Pulmonary artery endothelial cell (primary cell): ENCODE measurements at regions not wholly inside any gene's neighbourhood (a gene's known extent, or its start where the extent isn't known, plus 50 kb on each side); places are given as distances from the start of the nearest gene placed in this dataset.
"Not testable (repeated sequence)": the region's sequence is repeated elsewhere in the genome, so short reads cannot be mapped to it uniquely, and the experiment has no call there.

Experiments
- DNase-seq: peaks from one replicate; pipeline ENCODE4 v3.0.0-alpha.2; 2011; ENCODE audit warnings: low read depth, low spot score

DNA sequence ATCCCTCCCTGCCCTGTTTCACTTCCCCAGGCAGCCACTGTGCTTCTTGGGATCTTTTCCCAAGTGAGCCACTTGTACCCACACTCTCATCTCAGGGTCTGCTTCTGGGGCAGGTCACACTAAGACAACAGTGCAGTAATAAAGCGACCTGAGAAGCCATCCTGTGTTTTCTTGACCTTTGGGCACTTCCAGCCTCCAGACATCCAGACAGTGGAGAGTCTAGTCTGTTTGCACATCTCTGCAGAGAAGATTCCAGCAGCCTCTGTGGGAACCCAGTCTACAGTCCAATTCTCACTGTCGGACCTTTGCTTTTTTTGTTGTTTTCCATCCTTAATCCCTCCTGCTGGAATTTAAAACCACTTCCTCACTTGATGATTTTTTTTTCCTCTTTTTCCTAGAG lies 50.3 kb upstream of the ATP6AP2 start:
- DNase-seq: no peak

DNA sequence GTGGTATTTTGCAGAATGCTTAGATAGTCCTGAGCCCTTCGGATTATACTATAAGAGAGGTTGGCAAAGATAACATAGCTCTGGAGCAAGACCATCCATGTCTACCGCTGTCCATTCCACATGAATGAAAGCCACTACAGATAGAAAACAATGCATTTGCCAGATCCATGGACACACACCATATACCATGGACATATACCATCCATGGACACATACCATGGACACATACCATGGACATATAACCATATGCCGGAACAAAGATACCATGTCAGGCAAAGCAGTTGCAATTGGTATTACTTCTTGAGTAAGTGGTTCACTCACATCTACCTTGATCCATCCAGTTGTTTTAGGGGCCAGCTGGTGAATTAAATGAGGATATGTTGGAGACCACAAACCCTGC lies 53.2 kb upstream of the ATP6AP2 start:
- DNase-seq: no peak

DNA sequence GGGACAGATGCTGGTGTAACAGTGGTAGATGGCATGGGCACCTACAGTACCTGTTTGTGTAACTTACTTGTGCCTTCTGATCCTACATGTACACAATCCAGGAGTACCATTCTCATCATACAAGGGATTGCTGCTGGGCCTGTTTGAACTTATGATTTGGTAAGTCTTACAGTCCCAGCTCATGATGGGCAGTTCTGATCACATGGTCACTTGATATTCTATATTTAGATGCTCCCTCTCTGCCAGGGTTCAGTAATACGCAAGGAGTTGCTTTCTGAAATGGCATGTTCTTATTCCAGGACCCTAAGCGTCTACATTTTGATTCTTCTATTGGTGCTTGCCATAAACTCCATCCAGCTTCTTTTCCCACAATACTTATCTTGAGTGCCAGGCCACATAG lies 54.4 kb upstream of the ATP6AP2 start:
- no peak for DNase-seq

DNA sequence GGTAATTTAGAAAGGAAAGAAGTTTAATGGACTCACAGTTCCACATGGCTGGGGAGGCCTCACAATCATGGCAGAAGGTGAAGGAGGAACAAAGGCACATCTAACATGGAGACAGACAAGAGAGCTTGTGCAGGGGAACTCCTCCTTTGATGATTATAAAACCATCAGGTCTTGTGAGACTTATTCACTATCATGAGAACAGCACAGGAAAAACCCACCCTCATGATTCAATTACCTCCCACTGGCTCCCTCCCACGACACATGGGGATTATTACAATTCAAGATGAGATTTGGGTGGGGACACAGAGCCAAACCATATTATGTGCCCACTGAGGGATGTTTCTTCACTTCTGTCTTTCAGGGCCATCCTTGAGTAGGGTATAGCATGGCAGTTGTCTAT lies 54.9 kb upstream of the ATP6AP2 start:
- DNase-seq: not testable (repeated sequence)

DNA sequence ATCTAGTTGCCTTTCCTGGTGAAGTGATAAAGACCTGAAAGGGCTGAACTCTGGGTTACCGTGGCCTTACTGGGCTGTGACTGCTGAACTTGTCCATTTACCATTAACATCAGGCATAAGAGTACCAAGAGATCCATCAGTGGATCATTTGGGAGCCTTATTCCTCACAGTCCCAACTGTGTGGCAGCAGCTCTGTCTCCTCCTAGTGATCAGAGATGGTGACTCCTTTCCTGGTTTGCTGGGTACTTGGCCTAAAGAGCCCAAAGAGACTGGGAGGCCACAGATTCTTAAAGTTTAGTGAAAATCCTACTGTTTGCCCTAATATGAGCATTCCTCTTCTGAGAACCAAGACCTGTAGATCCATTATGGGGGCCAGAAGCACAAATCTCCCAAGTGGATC lies 56.3 kb upstream of the ATP6AP2 start:
- DNase-seq: no peak

DNA sequence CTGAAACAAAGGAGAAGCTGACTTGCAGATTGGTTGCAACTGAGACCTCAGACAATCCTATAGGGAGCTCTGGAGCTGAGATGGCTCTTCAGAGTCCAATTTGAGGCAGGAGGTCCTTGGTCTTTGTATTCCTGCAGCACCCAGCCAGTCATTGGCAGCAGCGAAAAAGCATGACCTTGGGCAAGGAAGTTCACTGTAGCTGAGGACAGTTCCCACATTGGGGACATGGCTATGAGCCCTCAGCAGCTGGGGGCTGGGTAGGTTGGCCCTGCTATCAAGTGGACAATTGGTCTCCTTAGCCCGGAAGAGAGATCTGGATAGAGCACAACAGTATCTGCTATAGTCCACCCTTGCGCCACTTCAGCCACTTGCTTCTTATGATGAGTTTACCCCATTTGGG lies 56.9 kb upstream of the ATP6AP2 start:
- DNase-seq: no peak

DNA sequence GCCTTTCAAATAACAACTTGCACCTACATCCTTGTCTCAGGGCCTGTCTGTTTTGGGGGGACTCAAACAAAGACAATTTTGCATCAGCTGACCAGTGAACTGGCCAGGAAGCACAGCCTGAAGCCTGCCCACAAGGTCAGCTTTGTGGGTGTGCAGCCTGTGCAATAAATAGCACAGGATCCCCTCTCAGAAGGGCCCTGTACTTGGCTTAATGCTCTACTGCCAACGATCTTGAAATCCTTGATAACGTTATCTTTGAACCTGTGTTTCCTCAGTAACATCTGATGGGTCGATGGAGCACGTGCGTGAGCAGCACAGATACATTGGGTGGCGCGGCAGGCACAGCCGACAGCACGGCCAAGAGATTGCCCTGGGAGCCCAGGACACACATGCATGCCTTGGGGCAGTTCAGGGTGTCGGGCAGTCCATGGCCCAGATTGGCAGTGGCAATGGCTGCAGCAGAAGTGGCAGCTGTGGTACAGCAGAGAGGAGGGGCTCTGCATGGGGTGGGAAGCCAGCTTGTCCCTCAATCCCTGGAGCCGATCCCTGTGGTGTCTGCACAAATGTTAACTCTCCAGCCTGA lies 58.8 kb upstream of the ATP6AP2 start:
- DNase-seq: no peak

DNA sequence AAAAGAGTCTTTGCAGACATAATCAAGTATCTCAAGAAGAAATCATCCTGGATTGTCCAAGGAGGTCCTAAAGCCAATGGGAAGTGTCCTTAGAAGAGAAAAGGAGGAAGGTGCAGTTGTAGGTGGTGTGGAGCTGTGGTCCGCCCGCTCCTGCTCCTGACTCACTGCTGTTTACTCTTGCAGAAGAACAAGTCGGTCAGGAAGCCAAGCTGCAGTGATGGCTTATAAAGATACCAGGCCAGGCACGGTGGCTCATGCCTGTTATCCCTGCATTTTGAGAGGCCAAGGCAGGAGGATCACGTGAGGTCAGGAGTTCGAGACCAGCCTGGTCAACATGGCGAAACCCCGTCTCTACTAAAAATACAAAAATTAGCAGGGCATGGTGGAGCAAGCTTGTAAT lies 66.4 kb upstream of the ATP6AP2 start:
- no peak for DNase-seq

DNA sequence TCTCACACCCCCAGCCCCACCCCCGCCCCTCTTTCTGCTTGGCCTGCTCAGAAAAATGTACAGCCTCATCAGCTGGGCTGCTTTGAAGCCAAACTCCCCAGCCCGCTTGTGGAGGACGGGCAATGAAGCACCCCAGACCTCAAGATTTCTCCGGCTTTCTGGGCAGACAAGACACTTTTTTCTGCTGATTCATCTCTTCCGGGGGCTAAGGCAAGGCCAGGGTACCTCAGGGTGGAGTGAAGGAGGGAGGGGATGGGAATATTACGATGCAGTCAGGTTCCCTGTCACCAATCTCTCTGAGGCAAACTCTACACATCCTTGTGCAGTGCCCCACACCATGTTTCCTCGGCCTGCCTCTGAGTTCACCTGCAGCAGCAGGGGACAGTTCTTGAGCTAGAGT lies 66.9 kb upstream of the ATP6AP2 start:
- DNase-seq: no peak

DNA sequence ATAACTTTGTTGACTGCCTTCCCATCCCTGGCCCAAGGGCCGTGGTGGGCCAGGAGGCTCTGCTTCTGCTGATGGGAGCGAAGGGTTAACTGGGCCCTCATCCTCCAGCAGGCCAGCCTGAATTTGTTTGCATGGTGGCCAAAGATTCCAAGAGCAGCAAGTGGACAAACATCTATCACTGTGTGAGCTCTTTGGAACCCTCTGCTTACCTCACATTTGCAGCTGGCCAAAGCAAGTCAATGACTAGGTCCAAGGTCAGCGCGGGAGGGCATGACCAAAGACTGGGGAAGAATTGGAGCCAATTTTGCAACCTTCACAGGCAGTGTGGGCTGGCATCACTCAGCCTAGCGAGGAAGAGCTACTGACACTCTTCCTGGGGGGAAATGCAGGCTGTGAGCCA lies 67.8 kb upstream of the ATP6AP2 start:
- DNase-seq: no peak

DNA sequence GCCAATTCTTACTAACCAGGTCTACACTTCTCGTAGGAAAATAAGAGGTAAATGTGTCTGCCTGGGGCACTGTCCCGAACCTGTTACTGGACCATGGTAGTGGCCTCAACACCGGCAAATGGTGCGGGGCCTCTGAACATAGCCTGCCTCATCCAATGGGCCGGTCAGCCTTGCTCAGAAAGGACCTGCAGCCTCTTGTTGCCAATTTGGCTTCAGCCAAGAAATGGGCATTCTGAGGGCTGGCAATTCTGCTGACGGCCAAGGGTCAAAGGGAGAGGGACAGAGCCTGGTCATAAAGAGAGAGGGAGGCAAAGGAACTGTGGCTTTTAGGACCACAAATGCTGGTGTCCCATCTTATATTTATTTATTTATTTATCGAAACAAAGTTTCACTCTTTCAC lies 69.5 kb upstream of the ATP6AP2 start:
- no peak for DNase-seq

DNA sequence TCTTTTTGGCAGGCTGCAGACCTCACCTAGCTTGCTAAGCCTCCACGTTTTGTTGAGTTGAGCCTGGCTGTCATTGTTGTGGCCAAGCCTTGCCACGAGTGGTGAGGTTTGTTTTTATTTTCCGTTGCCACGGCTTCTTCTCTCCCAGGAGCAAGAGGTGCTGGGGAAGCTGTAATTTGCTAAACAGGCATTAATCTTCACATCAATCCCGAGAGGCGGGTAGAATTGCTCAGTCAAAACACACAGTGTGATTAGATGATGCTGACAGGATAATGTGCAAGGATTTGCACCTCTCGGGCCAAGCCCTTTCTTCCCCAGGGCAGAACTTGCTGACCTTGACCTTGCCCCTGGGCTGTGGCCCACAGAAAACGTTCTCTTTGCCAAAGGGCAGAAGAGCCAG lies 72.2 kb upstream of the ATP6AP2 start:
- no peak for DNase-seq

DNA sequence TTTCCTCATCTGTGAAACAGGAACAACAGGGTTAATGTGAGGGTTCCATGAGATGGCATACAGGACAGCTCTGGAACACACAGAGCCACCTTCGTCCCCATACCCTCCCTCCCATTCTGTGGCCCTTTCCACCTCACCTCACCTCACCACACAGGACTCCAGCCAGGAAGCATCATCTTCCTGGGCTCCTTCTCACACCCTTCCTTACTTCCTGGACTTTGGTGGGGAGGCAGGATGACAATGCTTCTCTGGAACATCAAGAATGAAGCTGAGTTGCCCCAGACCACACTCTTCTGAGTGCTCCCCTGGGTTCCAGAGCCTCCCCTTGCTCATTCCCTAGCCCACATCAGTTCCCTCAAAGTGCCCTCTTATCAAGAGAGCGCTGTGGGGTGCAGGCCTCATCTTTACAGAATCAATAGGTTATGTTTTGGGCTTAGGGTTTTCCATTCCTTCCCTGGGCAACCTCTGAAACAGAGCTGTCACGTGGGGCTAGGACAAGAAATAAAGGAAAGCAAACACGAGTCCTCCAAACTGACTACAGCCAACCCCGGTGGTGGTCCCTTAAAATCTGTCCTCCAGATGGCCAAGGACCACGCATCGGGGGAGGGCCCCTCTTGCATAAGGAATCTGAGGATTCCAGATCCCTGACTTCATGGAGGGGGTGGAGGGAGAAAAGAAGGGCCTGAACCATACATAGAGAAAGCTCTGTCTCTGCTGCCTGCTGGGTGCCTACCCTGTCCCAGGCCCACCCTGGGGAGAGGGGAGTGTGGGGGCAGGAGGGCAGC lies 74.4 kb upstream of the ATP6AP2 start:
- no peak for DNase-seq

DNA sequence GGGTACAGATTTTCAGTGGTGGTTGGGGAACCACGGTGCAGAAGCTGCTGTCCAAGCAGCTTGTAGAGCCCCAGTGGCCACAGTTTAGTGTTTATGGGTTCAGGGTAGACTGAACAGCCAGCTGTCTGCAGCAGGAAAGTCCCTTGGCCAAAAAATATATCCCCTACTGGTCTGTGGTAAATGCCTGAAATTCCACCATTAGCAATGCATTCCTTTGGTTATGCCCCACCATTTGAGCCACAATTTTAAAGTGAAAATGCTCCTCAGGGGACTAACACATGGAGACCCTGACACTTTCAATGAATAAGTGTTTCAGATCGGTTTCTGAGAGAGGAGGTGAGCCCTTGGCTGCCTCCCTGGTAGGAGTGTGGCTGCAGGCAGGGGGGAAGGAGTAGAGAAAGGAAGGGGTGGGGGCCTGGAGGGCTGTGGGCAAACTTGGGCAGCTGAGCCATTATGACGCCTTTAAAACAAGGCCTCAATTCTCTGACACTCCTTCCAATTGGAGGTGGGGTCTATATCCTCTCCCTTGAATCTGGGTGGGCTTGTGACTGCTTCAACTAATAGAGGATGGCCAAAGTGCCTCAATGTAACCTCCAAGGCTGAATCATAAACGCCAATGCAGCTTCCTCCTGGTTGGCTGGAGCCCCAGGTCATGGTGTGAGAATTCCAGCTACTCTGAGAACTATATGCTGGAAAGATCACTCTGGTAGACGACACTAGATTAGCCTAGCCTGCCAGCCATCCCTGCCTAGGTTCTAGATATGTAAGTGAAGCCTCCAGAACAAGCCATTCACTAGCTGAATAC lies 75.8 kb upstream of the ATP6AP2 start:
- no peak for DNase-seq

DNA sequence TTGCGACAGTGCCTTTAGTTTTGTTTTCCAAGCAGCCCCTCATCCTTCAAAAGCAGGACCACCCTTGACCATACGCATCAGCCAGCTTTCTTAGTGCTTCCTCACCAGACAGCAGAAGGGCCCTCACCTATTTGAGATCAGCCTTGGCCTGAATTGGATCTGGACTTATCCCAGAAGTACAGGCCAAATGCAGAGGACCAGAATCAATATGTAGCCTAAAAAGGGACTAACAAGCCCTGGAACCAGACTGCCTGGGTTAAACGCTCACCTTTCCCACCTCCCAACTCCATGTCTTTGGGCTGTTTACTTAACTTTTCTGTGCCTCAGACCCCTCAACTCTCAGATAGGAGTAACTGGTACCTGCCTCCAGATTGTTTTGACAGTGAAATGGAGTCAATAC lies 77.7 kb upstream of the ATP6AP2 start:
- no peak for DNase-seq

DNA sequence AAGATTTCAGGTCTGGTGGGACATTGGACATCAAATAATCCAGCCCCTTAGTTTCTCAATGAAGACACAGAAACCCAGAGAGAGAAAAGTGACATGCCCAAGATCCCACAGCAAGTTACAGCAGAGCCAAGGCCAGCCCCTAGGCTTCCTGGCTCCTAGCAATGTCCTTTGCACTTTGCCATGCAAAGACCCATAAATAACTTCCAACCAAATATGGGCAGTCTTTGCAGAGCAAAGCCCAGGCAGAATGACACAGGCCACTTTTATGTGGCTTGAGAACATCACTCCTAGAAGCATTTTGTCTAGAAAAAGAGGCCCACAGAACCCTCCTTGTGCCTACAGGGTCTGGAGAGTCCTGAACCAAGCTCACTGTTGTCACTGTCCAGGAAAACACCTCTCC lies 78.1 kb upstream of the ATP6AP2 start:
- no peak for DNase-seq

DNA sequence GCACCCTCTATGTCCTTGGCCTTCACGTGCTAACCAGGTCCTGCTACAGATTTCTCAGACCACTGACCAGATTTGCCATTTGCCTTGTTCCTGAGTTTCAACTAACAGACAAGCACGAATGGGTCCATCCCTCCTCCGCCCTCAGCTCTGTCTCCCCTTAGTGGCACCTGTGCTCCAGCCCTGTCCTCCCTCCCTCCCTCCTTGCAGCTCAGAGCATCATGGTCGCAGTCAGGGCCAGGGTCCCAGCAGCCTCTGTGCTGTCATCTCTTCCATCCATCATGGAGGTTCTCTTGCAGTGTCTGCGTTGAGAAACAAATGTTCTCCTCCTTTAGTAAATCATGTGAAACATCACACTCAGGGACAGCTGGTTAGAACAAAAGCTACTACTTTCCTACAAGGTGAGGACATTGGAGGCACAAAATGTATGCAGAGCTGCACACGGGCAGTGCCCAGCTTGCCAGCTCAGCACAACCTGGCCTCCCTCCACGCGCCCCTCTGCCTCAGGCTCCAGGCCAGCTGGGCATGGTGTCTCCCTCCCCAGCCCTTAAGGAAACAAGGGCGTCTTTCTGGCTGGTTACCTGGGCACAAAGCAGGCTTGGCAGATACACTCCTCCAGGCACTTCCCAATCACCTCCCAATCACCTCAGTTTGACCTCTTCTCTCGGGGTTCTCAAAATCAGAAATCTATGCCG lies 79.5 kb upstream of the ATP6AP2 start:
- DNase-seq: no peak

DNA sequence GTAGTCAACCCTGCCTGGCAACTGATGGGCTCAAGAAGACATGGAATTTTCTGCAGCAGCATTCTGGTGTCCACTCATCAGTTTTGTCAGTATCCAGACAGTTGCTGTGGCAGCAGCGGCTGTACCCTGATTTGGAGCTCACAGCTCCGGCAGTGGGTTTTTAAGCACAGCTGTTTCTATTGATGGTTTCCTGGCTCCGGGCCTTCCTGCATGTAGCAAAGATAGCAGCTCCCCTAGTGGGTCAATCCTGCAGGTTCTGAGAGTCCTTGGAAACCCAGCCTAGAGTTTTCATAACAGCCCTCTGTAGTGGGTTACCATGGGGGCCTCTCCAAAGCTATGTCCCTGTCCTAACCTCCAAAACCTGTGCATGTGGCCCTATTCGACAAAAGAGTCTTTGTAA lies 84.0 kb upstream of the ATP6AP2 start:
- DNase-seq: no peak

DNA sequence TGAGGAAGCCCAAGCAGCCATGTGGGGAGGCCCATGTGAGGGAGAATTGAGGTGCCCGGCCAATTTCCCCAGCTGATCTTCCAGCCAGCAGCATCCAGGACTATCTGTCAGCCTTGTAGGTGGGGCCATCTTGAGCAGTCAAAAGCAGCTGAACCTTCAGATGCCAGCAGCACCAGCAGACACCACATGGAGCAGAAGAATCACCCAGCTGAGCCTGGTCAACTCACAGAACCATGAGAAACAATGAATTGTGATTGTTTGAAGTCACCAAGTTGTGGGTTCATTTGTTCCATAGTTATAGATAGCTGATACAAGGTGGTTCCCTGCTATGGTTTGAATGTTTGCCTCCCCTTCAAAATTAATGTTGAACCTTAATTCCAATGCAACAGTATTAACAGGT lies 85.1 kb upstream of the ATP6AP2 start:
- no peak for DNase-seq

DNA sequence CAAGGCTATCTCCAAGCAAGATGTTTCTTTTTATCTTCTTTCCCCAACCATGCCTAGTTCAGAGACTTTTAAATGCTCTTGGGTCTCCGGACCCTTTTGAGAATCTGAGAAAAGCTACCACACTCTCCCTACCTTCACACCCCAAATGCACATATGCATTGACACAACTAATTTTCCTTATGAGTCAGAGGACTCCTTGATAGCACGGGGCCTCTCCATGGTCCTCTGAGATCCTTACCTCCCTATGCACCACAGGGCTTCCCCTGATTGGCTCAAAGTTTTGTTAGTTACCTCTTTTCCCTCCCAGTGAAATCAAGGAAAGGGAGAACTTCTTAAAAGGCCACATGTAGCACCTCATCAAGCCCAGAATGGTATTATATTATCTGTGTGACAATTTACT lies 86.8 kb upstream of the ATP6AP2 start:
- no peak for DNase-seq

DNA sequence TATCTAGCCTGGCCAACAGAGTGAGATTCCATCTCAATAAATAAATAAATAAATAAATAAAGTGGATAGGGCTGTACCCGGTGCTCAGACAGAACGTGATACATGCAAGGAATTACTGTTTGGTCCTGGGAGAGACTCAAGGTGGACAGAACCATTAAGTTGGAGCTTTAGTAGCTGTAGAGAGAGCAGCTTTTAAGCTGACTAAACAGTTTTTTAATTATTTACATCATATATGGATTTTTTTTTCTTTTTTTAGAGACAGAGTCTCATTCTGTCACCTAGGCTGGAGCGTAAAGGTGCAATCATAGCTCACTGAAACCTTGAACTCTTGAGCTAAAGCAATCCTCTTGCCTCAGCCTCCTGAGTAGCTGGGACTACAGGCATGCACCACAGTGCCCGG lies 92.5 kb upstream of the ATP6AP2 start:
- DNase-seq: no peak

DNA sequence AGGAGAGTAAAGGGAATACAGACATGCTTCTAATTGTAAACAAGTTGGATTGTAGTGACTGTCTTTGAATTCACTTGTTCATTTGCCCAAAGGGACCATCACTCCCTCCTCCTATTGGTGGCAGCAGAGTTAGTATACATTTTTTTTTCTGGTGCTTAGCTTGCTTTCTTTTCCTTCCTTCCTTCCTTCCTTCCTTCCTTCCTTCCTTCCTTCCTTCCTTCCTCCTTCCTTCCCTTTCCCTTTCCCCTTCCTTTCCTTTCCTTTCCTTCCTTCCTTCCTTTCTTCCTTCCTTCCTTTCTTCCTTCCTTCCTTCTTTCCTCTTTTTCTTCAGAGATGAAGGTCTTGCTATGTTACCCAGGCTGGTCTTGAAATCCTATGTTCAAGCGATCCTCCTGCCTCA lies 94.8 kb upstream of the ATP6AP2 start:
- DNase-seq: no peak
